ENCODE measurements at regions not wholly inside any gene's neighbourhood (a gene's known extent, or its start where the extent isn't known, plus 50 kb on each side); places are given as distances from the start of the nearest gene placed in this dataset.

DNA sequence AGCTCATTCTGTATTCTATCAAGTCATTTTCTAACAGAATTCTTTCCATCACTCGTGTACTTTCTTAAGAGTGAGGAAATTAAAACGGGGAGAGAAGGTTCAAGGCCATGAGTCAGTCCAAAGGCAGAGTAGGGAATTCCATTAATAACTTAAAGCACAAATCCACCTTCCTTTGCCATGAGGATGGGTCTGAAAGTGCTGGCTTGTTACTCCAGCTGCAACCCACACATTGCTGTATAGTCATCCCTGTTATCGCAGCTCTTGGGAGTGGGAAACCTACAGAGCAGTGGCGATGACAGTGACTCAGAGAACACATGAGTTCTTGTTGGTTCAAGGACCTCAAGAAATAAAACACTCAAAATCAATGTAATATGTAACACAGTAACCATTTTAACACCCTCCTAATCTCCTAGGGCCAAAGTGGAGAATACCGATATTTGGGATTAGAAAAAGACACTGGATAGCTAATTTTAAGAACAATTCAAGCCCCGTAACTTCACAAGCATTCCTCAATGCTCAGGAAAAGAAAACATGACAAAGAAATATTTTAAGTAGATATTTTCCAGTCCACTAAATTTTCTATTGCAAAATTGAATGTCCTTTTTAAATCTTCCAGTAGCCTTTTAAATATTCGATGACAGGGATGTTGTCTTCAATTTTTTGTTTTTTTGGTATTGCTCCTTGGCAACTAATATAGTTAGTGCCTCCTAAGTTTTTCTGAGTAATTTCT lies 179.9 kb upstream of the THBS1 start:
- TF ChIP-seq, protein P1, sequence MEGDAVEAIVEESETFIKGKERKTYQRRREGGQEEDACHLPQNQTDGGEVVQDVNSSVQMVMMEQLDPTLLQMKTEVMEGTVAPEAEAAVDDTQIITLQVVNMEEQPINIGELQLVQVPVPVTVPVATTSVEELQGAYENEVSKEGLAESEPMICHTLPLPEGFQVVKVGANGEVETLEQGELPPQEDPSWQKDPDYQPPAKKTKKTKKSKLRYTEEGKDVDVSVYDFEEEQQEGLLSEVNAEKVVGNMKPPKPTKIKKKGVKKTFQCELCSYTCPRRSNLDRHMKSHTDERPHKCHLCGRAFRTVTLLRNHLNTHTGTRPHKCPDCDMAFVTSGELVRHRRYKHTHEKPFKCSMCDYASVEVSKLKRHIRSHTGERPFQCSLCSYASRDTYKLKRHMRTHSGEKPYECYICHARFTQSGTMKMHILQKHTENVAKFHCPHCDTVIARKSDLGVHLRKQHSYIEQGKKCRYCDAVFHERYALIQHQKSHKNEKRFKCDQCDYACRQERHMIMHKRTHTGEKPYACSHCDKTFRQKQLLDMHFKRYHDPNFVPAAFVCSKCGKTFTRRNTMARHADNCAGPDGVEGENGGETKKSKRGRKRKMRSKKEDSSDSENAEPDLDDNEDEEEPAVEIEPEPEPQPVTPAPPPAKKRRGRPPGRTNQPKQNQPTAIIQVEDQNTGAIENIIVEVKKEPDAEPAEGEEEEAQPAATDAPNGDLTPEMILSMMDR (IDR thresholded peaks at IDR 0.05; ENCODE audit: low read depth, low read length, poor library complexity, severe bottlenecking): no peak
- TF ChIP-seq EZH2phosphoT487 (IDR thresholded peaks at IDR 0.05; ENCODE audit: borderline replicate concordance, low read length): no peak
